ENCODE measurements at regions not wholly inside any gene's neighbourhood (a gene's known extent, or its start where the extent isn't known, plus 50 kb on each side); places are given as distances from the start of the nearest gene placed in this dataset.
"Not testable (repeated sequence)": the region's sequence is repeated elsewhere in the genome, so short reads cannot be mapped to it uniquely, and the experiment has no call there.

DNA sequence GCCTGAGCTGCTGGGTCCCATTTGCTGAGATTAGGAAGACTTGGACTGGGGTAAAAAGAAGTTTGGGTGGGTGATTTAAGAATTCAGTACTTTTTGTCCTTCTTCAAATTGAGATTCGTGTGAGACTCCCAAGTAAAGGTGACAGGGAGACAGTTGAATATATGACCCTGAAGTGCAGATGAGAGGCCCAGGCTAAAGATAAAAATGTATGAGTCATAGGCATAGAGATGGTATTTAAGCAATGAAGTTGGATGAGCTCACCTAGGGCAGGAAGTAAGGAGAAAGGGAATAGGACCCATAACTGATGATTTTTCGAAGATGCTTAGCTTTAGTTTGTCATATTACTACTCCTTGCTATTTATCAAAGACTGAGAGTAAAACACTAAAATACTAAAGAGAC is 255.9 kb upstream of the ADRA1B start:
- H3K27ac Mint-ChIP-seq, result no peak overlapping the region
- H3K4me1 Mint-ChIP-seq (ENCODE audit: low read depth), result no peaks in the 10 kb centered on the region
- no peaks in the 10 kb centered on the region for H3K27me3 Mint-ChIP-seq
- intact Hi-C loops (cut with micrococcal nuclease), result no loop called here
- H3K36me3 Mint-ChIP-seq (ENCODE audit: low read depth), result no peaks in the 10 kb centered on the region
- H3K4me3 Mint-ChIP-seq, result no peak overlapping the region
- no peaks in the 10 kb centered on the region for H3K9me3 Mint-ChIP-seq

DNA sequence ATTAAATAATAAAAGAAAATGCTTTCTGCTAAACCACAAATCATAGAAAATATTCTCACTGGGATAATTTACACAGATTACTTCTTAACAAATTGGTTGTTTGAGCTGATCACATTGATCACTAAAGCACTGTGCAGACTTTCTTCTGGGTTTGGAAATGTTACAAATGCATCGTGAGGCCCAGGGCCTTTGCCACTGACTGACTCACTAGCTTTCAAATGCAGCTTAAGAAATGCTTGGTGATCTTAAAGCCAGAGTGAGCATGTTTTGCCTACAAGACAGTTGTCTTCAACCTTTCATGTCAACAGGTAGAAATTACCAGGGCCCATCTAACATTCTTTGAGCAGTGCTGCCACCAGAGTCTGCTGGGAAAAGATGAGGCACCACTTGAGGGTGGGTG is 252.3 kb upstream of the ADRA1B start:
- Mint-ChIP-seq H3K4me3 (no peak overlapping the region), H3K27ac (no peak overlapping the region), H3K27me3 (no peaks in the 10 kb centered on the region), H3K9me3 (no peaks in the 10 kb centered on the region), H3K4me1 (ENCODE audit: low read depth) (no peaks in the 10 kb centered on the region), H3K36me3 (ENCODE audit: low read depth) (no peaks in the 10 kb centered on the region)
- intact Hi-C loops (cut with micrococcal nuclease), result no loop called here

DNA sequence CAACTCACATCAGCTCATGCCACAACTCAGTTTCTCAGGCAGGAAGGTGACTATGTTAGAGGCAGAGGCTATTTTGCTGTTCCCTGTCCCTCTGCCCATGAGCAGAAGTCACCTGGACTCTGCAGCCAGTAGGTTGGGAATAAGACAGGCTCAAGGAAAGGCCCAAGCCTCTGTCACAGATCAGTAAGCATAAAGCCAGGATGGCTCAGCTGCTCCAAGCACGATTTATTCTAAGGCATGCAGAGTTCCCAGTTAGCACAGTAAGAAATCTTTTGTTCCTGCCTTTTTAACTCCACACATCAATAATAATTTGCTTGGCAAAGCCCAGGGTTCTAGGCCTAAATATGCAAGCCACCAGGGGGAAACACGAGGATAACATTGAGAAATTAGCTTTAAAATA is 249.0 kb upstream of the ADRA1B start:
- no peak overlapping the region for H3K4me3 Mint-ChIP-seq
- peaks cover 7% of the 10 kb centered on the region for H3K4me1 Mint-ChIP-seq (ENCODE audit: low read depth)
- H3K27ac Mint-ChIP-seq, result no peak overlapping the region
- no peaks in the 10 kb centered on the region for H3K9me3 Mint-ChIP-seq
- intact Hi-C loops (cut with micrococcal nuclease), result no loop called here
- H3K27me3 Mint-ChIP-seq, result no peaks in the 10 kb centered on the region
- no peaks in the 10 kb centered on the region for H3K36me3 Mint-ChIP-seq (ENCODE audit: low read depth)

DNA sequence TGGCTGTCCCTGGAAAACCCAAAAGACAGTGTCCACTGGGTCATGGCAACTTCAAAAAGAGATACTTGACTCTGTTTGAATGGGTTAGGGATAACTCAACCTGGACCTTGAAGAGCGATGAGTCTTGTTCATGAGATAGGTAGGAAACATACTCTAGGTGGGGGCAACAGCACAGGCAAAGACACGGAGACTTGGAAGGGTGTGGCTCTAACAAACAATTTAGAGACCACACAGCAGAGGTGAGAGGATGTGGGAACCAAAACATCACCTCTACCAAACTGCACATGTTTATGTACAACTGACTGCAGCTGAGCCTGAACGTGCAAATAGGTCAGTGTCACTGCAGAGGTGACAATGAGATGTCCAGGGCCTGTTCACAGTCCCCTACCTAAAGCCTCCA is 247.7 kb upstream of the ADRA1B start:
- no peak overlapping the region for H3K27ac Mint-ChIP-seq
- intact Hi-C loops (cut with micrococcal nuclease), result no loop called here
- H3K9me3 Mint-ChIP-seq, result no peaks in the 10 kb centered on the region
- H3K36me3 Mint-ChIP-seq (ENCODE audit: low read depth), result no peaks in the 10 kb centered on the region
- H3K4me1 Mint-ChIP-seq (ENCODE audit: low read depth), result peaks cover 7% of the 10 kb centered on the region
- no peaks in the 10 kb centered on the region for H3K27me3 Mint-ChIP-seq
- H3K4me3 Mint-ChIP-seq, result no peak overlapping the region

DNA sequence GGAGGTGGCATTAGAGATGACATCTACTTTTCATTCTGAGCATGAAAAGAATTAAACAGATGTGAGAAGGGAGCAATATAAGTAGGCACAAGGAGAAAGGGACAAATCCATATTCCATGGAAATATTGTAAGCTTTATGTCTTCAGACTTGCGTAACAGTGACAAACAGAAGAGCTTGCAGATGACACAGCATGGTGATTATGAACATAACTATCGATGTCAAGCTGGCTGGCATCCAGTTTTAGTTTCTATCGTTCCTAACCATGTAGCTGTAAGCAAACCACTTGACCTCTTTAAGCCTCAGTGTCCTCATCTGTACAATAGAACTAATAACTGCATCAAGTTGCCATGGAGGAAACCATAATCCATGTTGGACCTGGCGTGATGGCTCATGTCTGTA is 246.7 kb upstream of the ADRA1B start:
- peaks cover 7% of the 10 kb centered on the region for H3K4me1 Mint-ChIP-seq (ENCODE audit: low read depth)
- peaks cover 1% of the 10 kb centered on the region for H3K27me3 Mint-ChIP-seq

DNA sequence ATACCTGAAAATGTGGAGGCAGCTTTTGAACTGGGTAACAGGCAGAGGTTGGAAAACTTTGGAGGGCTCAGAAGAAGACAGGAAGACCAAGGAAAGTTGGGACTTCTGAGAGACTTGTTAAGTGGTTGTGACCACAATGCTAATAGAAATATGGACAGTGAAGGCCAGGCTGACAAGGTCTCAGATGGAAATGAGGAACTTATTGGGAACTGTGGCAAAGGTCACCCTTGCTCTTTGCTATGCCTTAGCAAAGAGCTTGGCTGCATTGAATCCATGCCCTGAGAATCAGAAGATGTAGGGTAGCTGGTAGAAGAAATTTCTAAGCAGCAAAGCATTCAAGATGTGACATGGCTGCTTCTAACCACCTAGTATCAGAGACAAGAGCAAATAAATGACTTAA is 244.4 kb upstream of the ADRA1B start:
- intact Hi-C loops (cut with micrococcal nuclease), result no loop called here
- Mint-ChIP-seq H3K27ac (no peak overlapping the region), H3K4me1 (ENCODE audit: low read depth) (peaks cover 7% of the 10 kb centered on the region), H3K9me3 (no peaks in the 10 kb centered on the region), H3K36me3 (ENCODE audit: low read depth) (no peaks in the 10 kb centered on the region), H3K27me3 (peaks cover 1% of the 10 kb centered on the region), H3K4me3 (no peak overlapping the region)

More for the DNA sequence above, 246.7 kb upstream of the ADRA1B start:
- Mint-ChIP-seq H3K36me3 (ENCODE audit: low read depth) (no peaks in the 10 kb centered on the region), H3K9me3 (no peaks in the 10 kb centered on the region), H3K4me3 (no peak overlapping the region), H3K27ac (no peak overlapping the region)
- intact Hi-C loops (cut with micrococcal nuclease), result no loop called here

DNA sequence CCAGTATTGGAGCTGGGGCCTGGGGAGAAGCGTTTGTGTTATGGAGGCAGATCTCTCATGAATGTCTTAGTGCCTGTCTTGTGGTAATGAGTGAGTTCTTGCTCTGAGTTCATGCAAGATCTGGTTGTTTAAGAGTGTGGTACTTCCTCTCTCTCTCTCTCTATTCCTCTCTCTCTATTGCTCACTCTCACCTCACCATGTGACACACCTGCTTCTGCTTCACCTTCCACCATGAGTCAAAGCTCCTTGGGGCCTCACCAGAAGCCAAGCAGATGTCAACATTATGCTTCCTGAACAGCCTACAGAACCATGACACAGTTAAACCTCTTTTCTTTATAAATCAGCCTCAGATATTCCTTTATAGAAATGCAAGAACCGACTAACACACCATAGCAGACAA is 242.7 kb upstream of the ADRA1B start:
- H3K9me3 Mint-ChIP-seq, result peaks cover 7% of the 10 kb centered on the region
- peaks cover 1% of the 10 kb centered on the region for H3K27me3 Mint-ChIP-seq
- no peak overlapping the region for H3K4me3 Mint-ChIP-seq

DNA sequence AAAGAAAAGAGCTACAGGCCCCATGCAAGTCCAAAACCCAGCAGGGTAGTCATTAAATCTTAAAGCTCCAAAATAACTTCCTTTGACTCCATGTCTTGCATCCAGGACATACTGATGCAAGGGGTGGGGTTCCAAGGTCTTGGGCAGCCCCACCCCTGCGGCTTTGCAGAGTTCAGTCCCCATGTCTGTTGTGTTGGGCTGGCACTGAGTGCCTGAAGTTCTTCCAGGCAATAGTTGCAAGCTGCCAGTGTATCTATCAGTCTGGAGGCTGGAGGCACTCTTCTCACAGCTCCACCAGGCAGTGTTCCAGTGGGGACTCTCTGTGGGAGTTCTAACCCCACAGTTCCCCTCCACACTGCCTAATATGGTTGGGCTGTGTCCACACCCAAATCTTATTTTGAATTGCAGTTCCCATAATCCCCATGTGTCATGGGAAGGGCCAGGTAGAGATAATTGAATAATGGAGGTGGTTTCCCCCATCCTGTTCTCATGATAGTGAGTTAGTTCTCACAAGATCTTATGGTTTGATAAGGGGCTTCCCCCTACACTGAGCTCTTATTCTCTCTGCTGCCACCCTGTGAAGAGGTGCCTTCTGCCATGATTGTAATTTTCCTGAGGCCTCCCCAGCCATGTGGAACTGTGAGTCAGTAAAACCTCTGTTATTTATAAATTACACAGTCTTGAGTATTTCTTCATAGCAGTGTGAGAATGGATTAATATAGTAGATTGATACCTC is 237.5 kb upstream of the ADRA1B start:
- peaks cover 1% of the 10 kb centered on the region for H3K27me3 Mint-ChIP-seq
- no peaks in the 10 kb centered on the region for H3K36me3 Mint-ChIP-seq (ENCODE audit: low read depth)
- intact Hi-C loops (cut with micrococcal nuclease), result no loop called here
- H3K27ac Mint-ChIP-seq, result no peak overlapping the region
- no peaks in the 10 kb centered on the region for H3K4me1 Mint-ChIP-seq (ENCODE audit: low read depth)
- no peak overlapping the region for H3K4me3 Mint-ChIP-seq
- peaks cover 51% of the 10 kb centered on the region for H3K9me3 Mint-ChIP-seq

More for the DNA sequence above, 242.7 kb upstream of the ADRA1B start:
- Mint-ChIP-seq H3K36me3 (ENCODE audit: low read depth) (no peaks in the 10 kb centered on the region), H3K4me1 (ENCODE audit: low read depth) (peaks cover 7% of the 10 kb centered on the region), H3K27ac (no peak overlapping the region)
- intact Hi-C loops (cut with micrococcal nuclease), result no loop called here

DNA sequence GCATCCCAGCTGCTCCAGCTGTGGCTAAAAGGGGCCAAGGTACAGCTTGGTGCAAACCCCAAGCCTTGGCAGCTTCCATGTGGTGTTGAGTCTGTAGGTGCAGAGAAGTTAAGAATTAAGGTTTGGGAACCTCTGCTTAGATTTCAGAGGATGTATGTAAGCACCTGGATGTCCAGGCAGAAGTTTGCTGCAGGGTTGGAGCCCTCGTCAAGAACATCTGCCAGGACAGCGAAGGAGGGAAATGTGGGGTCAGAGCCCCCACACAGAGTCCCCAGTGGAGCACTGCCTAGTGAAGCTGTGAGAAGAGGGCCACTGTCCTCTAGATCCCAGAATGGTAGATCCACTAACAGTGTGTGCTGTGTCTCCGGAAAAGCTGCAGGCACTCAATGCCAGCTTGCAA is 236.2 kb upstream of the ADRA1B start:
- Mint-ChIP-seq H3K36me3 (ENCODE audit: low read depth) (no peaks in the 10 kb centered on the region), H3K27ac (no peak overlapping the region), H3K27me3 (no peaks in the 10 kb centered on the region), H3K9me3 (peaks cover 51% of the 10 kb centered on the region), H3K4me1 (ENCODE audit: low read depth) (no peaks in the 10 kb centered on the region), H3K4me3 (no peak overlapping the region)
- intact Hi-C loops (cut with micrococcal nuclease), result no loop called here

DNA sequence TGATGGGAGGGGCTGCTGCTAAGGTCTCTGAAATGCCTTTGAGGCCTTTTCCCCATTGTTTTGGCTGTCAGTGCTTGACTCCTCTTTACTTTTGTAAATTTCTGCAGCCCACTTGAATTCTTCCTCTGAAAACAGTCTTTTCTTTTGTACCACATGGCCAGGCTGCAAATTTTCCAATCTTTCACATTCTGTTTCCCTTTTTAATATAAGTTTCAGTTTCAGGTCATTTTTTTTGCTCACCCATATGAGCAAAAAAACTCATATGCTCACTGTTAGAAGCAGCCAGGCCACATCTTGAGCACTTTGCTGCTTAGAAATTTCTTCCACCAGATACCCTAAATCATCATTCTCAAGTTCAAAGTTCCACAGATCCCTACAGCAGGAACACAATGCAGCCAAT is 234.6 kb upstream of the ADRA1B start:
- no peak overlapping the region for H3K4me3 Mint-ChIP-seq
- H3K36me3 Mint-ChIP-seq (ENCODE audit: low read depth), result no peaks in the 10 kb centered on the region
- no peaks in the 10 kb centered on the region for H3K4me1 Mint-ChIP-seq (ENCODE audit: low read depth)
- intact Hi-C loops (cut with micrococcal nuclease), result no loop called here
- peaks cover 51% of the 10 kb centered on the region for H3K9me3 Mint-ChIP-seq
- H3K27ac Mint-ChIP-seq, result no peak overlapping the region
- H3K27me3 Mint-ChIP-seq, result no peaks in the 10 kb centered on the region

DNA sequence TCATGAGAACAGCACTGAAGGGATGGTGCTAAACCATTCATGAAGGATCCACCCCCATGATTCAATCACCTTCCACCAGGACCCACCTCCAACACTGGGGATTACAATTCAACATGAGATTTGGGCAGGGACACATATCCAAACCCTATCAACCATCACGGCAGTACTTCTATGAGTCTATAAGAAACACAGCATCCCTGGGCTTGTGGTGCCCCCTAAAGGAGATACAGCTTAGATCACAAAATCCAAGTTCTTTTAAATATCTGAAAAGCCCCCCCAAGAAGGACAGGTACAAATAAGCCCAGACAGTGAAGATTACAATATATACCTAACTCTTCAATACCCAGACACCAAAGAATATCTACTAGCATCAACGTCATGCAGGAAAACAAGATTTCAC is 233.7 kb upstream of the ADRA1B start:
- no peaks in the 10 kb centered on the region for H3K36me3 Mint-ChIP-seq (ENCODE audit: low read depth)
- no peak overlapping the region for H3K4me3 Mint-ChIP-seq
- no peaks in the 10 kb centered on the region for H3K4me1 Mint-ChIP-seq (ENCODE audit: low read depth)
- H3K27me3 Mint-ChIP-seq, result peaks cover 4% of the 10 kb centered on the region
- intact Hi-C loops (cut with micrococcal nuclease), result no loop called here
- peaks cover 51% of the 10 kb centered on the region for H3K9me3 Mint-ChIP-seq
- no peak overlapping the region for H3K27ac Mint-ChIP-seq

DNA sequence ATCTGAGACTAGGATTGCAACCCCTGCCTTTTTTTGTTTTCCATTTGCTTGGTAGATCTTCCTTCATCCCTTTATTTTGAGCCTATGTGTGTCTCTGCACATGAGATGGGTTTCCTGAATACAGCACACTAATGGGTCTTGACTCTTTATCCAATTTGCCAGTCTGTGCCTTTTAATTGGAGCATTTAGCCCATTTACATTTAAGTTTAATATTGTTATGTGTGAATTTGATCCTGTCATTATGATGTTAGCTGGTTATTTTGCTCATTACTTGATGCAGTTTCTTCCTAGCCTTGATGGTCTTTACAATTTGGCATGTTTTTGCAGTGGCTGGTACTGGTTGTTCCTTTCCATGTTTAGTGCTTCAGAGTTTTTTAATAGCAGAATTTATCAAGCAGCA is 228.4 kb upstream of the ADRA1B start:
- intact Hi-C loops (cut with micrococcal nuclease); H3K27me3 Mint-ChIP-seq; H3K27ac Mint-ChIP-seq; H3K36me3 Mint-ChIP-seq (ENCODE audit: low read depth); H3K4me1 Mint-ChIP-seq (ENCODE audit: low read depth); H3K4me3 Mint-ChIP-seq: not testable (repeated sequence)
- H3K9me3 Mint-ChIP-seq, result peaks cover 11% of the 10 kb centered on the region

DNA sequence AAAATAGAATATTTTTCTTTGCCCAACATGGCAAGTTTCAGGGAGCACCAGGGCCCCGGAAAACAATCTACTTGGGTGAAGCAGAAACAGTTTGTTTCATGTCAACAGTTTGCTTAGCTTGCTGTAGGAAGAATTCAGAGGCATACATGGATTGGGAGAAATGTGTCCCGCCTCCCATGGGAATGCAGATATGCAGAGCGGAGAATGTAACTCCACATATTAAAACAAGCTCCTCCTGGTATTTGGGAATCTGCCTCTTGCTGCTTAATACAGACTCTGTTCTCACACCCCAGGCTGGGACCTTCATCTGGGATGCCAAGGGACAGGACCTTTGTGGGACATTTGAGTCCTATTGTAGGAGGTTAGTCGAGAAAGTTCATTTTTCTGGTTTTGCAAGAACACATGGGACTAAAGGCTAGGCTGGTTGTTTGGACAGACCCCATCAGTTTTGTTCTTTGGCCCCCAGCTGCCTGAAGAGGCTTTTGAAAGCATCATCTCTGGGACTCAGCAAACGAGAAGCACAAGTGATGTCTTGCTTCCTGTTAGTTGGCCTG is 220.5 kb upstream of the ADRA1B start:
- Mint-ChIP-seq H3K4me3 (no peak overlapping the region), H3K27ac (no peak overlapping the region), H3K27me3 (no peaks in the 10 kb centered on the region), H3K36me3 (ENCODE audit: low read depth) (no peaks in the 10 kb centered on the region), H3K9me3 (no peaks in the 10 kb centered on the region), H3K4me1 (ENCODE audit: low read depth) (no peaks in the 10 kb centered on the region)
- intact Hi-C loops (cut with micrococcal nuclease), result no loop called here

DNA sequence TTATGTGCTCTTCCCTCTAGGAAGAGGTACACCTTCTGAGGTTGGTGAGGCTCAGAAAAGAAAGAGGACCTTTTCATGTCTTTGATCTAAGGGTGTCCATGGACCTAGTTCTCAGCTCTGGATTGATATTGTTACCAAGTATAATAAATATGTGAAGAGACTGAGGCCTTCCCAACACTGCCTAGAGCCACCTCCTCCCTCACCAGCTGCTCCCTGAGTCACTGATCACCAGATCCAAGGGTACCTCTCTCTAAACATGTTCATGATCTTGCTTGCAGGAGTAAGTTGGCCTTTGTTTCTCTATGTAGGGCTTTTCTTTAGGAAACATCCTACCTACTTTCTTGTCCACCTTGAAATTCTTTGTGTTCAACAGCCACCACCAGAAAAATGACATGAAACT is 218.8 kb upstream of the ADRA1B start:
- Mint-ChIP-seq H3K27ac (no peak overlapping the region), H3K4me3 (no peak overlapping the region)
- intact Hi-C loops (cut with micrococcal nuclease), result no loop called here

DNA sequence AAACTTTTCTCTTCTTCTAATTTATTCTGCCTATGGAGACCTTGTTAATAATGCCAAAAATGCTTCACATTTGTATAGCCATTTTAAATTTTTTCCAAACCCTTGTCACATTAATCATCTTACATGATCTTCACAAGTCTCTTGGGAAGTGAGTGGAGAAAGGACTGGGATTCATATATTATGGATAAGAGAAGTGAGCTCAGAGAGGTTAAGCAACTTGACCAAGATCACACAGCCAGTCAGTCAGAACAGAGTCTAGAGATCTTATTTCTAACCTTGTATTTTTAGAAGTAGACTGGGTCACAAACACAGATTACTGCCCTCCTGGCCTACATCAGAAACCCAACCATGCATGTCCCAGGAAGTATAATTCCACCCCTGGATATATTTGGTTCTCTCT is 218.0 kb upstream of the ADRA1B start:
- Mint-ChIP-seq H3K4me3 (no peak overlapping the region), H3K27me3 (no peaks in the 10 kb centered on the region), H3K4me1 (ENCODE audit: low read depth) (no peaks in the 10 kb centered on the region), H3K36me3 (ENCODE audit: low read depth) (no peaks in the 10 kb centered on the region), H3K27ac (no peak overlapping the region), H3K9me3 (no peaks in the 10 kb centered on the region)
- intact Hi-C loops (cut with micrococcal nuclease), result no loop called here

More for the DNA sequence above, 218.8 kb upstream of the ADRA1B start:
- no peaks in the 10 kb centered on the region for H3K27me3 Mint-ChIP-seq
- H3K4me1 Mint-ChIP-seq (ENCODE audit: low read depth), result no peaks in the 10 kb centered on the region
- H3K9me3 Mint-ChIP-seq, result no peaks in the 10 kb centered on the region
- no peaks in the 10 kb centered on the region for H3K36me3 Mint-ChIP-seq (ENCODE audit: low read depth)

Measured in dendritic cell treated with granulocyte-macrophage colony-stimulating factor and Interleukin-4, amounts not matched to agents 40 ng/mL and 50 ng/mL, for 4 days (primary cell).